A673 (cell line): ENCODE measurements at regions not wholly inside any gene's neighbourhood (a gene's known extent, or its start where the extent isn't known, plus 50 kb on each side); places are given as distances from the start of the nearest gene placed in this dataset.

ENCODE experiments used
- CTCF ChIP-seq: fragments of 300-800, 200-600 bp; sonication (generic); conservative IDR thresholded peaks from 2 replicates; pipeline ENCODE4 v1.5.1; 2017; ENCODE audit warnings: low read depth, mild to moderate bottlenecking, antibody characterized with exemption, low read length, moderate library complexity, mixed read lengths
- EZH2 ChIP-seq: fragments of 200-600 bp; sonication (generic); IDR thresholded peaks from 2 replicates; pipeline ENCODE4 v1.6.1; 2017; ENCODE audit warnings: borderline replicate concordance, low read depth, mild to moderate bottlenecking, mixed read lengths, antibody characterized with exemption, low read length; ENCODE audit not compliant: poor library complexity, severe bottlenecking

GRCh38 chr15:93298901-93299300 is 209.9 kb upstream of the RGMA start:
- no peak for TF ChIP-seq EZH2
- no peak for TF ChIP-seq CTCF
